NOMO-1 treated with DMSO at 0.1 percent for 48 hours (cell line): ENCODE measurements at regions not wholly inside any gene's neighbourhood (a gene's known extent, or its start where the extent isn't known, plus 50 kb on each side); places are given as distances from the start of the nearest gene placed in this dataset.
"Not testable (repeated sequence)": the region's sequence is repeated elsewhere in the genome, so short reads cannot be mapped to it uniquely, and the experiment has no call there.

Experiments
- DNase-seq: peaks from one replicate; lab custom pipeline; 2025; ENCODE audit not compliant: unreplicated experiment; lab: John Stamatoyannopoulos, UW

- DNase-seq = no peak
Observed at GRCh38 chr11:81222491-81222890, 1511.2 kb downstream of the FAM181B start.

- no peak for DNase-seq
Observed at GRCh38 chr11:81220146-81220895, 1513.3 kb downstream of the FAM181B start.

- no peak for DNase-seq
Observed at GRCh38 chr11:81219661-81220060, 1514.0 kb downstream of the FAM181B start.

DNA sequence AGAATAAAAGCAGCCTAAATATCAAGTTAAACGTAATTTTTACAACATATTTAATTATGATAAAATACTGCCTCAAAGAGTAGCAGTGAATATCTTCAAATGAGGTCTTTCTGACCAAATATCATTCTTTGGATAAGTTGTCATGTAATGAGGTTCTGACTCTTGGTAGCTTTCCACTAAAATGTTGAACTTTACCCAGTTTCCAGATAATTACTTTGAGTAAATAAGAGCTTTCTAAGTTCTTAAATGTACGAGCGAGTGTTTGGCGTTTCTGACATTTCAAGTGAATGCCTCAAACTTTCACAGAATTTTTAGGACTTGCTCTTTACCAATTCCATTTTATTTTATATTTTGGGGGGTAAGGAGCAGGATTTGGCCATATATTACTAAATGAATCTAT lies 1515.2 kb downstream of the FAM181B start:
- DNase-seq = no peak

DNA sequence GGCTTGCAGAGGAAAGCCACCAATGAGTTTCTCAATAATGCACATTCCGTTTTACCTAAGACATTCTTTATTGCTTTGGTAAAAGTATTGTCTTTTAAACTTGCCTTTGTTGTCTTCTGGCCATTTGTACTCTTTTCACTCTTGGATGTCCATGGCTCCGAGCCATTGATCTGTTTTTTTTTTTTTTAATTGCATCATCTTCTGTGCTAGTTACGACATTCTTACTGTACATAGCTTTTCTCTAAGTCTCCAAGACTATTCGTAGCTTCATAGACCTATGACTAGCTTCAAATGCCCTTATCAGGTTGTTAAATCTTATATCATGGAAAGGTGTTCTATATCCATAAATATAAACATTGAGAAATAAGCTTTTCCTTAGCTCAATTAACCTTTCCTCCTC lies 1522.6 kb downstream of the FAM181B start:
- no peak for DNase-seq

DNA sequence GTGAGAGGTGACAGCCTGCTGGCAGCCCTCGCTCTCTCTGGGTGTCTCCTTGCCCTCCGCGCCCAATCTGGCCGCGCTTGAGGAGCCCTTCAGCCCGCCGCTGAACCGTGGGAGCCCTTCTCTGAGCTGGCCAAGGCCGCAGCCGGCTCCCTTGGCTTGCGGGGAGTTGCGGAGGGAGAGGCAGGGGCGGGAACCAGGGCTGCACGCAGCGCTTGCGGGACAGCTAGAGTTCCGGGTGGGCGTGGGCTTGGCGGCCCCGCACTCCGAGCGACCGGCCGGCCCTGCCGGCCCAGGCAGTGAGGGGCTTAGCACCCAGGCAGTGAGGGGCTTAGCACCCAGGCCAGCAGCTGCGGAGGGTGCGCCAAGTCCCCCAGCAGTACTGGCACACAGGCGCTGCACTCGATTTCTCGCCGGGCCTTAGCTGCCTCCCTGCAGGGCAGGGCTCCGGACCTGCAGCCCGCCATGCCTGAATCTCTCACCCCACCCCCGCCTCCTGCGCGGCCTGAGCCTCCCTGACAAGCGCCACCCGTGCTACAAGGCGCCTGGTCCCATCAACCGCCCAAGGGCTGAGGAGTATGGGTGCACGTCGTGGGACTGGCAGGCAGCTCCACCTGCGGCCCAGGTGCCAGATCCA lies 1526.1 kb downstream of the FAM181B start:
- DNase-seq = no peak

GRCh38 chr11:81203876-81204275 lies 1529.8 kb downstream of the FAM181B start:
- DNase-seq = no peak

DNA sequence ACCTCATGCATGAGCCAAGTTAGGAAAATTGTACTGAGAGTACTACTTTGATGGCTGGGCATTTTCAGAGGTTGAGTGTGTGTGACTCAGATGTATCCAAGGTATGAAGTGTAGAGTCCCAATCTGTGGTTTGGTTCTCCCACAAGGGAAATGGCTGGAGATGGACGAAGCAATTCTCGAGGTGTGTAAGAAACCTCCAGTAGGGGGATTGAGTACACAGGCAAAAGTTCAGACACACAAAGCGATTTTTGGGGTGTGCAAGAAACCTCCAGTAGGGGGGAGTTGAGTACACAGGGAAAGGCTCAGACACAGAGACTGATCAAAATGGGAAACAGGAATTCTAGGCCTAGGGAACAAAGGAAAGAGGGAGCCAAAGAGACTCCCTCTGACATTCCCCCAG lies 1536.3 kb downstream of the FAM181B start:
- no peak for DNase-seq

- DNase-seq = no peak
Observed at GRCh38 chr11:81192516-81192915, 1541.1 kb downstream of the FAM181B start.

GRCh38 chr11:81190546-81190945 lies 1543.1 kb downstream of the FAM181B start:
- DNase-seq = no peak

DNA sequence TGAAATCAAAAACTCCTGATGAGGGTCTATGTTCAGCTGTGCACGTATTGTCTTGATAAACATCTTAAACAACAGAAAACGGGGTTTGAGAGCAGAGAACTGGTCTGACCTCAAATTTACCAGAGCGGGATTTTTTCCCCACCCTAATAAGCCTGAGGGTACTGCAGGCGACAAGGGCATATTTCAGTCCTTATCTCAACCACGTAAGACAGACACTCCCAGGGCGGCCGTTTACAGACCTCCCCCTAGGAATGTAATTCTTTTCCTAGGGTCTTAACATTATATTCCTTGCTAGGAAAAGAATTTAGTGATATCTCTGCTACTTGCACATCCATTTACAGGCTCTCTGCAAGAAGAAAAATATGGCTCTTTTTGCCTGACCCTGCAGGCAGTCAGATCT lies 1546.6 kb downstream of the FAM181B start:
- not testable (repeated sequence) for DNase-seq

GRCh38 chr11:81174646-81175330 lies 1558.9 kb downstream of the FAM181B start:
- no peak for DNase-seq

DNA sequence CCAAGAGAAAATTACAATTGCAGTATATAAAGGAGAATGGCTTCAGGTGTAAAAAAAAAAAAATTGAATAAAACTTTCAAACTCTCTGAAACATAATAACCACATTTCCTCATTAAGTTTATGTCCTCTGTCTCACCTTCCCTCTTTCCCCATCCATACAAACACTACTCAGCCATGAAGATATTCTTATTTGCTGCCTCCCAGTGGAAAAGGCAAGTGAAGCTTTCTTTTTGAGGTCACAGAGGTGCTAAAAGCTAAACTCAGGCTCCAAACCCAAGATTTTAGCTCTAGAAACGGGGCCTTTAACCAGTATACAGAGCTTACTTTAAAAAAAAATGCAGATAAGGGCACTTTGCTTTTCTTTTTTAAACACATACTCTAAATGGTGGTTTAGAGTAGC lies 1568.5 kb downstream of the FAM181B start:
- DNase-seq = no peak

DNA sequence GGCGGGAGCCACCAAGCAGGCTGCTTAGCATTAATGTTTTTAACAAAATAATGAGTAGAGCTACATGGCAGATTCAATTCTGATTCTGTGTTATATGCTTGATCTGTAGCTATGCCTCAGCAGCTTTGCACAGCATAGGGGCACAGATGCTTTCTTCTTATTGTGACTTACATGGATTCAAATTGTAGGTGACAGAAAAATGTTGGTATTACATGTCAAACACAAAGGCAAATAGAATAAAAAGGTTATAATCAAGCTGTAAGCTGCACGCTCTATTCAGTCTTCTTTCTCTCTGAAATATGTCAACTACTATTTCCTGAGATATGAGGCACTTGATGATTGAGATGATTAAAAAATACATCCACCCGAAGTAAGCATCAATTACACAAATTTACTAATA lies 1573.8 kb downstream of the FAM181B start:
- DNase-seq = no peak

- DNase-seq = no peak
Observed at GRCh38 chr11:81135570-81135969, 1598.1 kb downstream of the FAM181B start.

DNA sequence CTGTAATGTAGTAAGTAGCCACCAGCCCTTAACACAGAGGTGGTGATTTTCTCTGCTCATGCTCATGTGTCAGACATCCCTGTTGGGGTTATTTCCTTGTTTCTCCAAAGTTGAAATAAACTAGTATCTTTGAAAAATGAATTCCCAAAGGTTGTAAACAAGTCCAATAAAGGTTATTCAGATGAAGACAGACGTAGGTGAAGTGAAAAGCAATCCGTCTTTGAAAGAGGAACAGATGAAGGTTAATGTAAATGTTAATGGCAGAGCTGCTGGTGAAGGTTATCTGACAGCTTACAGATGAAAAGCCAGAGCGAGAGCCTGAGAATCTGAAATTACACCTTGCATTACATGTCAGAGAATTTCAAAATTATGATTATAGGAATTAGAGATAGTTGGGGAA lies 1604.0 kb downstream of the FAM181B start:
- no peak for DNase-seq

DNA sequence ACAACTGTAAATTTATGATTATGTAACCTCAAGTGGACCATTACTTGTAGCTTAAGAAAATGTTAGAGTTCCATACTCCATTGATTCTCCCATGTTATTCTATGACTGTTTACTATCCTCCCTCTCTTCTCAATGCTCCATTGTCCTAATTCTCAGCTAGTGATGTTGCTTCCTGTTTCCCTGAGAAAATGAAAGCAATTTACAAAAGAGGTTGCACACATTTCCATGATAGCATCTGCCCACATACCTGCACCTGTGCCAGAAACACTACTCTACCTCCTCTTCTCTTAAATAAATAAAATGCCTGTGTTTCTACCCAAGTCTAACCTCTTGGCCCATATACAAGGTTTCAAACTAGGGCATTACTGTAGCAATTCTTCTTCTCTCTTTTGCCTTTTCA lies 1620.9 kb downstream of the FAM181B start:
- DNase-seq = no peak

- DNase-seq = no peak
Observed at GRCh38 chr11:81104051-81104450, 1629.6 kb downstream of the FAM181B start.

- no peak for DNase-seq
Observed at GRCh38 chr11:81098471-81098870, 1635.2 kb downstream of the FAM181B start.

DNA sequence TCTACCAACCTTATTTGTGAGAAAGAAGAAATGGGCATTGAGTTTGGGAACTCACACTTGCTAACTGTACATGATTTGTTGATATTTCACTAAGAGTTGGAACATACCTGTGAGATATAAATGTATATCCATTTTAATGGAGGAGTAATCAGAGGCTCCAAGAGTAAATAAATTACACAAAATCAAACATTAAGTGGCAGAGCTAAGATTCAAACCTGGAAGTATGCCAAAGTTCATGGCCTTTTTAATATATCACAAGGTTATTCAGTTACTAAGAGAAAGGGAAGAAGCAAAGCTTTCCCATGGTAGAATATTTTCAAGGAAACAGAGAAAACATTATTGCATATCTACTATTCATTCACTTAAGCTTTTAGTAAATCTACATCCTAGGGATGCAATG lies 1641.1 kb downstream of the FAM181B start:
- no peak for DNase-seq

DNA sequence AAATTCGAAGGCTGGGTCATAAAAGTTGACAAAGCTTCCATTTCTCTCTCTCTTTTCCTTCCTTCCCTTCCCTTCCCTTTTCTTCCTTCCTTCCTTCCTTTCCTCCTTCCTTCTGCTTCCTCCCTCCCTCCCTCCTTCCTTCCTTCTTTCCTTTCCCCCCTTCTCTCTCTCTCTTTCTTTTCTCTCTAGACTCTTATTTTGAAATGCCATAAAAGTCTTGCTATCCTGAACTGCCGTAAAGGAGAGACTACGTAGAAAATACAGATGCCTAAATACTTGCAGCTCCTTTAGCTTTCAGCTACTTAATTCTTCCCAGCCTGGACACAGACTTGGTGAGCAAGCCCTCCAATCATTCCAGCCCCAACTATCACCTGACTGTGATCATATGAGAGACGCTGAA lies 1644.4 kb downstream of the FAM181B start:
- DNase-seq = no peak

- no peak for DNase-seq
Observed at GRCh38 chr11:81080476-81080875, 1639.6 kb upstream of the TENM4 start.
